Neural progenitor cell (in vitro differentiated cells): ENCODE measurements at regions not wholly inside any gene's neighbourhood (a gene's known extent, or its start where the extent isn't known, plus 50 kb on each side); places are given as distances from the start of the nearest gene placed in this dataset.

Experiments
- DNase-seq: peaks from one replicate; pipeline ENCODE4 v3.0.0-alpha.2; 2016; ENCODE audit warnings: low spot score
- H2AFZ ChIP-seq: fragments of 200-600 bp; sonication (generic); replicated peaks from 2 replicates; pipeline ENCODE4 v1.6.1; 2016; ENCODE audit warnings: antibody characterized with exemption
- H3F3A ChIP-seq: fragments of 200-600 bp; sonication (generic); 2 replicates; pipeline ENCODE4 v1.6.1; 2016; ENCODE audit warnings: antibody characterized with exemption, low read depth
- H3K27ac ChIP-seq: fragments of 200-600 bp; sonication (generic); 2 replicates; pipeline ENCODE4 v1.5.1; 2016; ENCODE audit warnings: mild to moderate bottlenecking
- H3K27me3 ChIP-seq: fragments of 200-600 bp; sonication (generic); 2 replicates; pipeline ENCODE4 v1.6.1; 2016; ENCODE audit warnings: mild to moderate bottlenecking, moderate library complexity
- H3K36me3 ChIP-seq: fragments of 200-600 bp; sonication (generic); 2 replicates; pipeline ENCODE4 v1.5.1; 2016
- H3K4me1 ChIP-seq: fragments of 200-600 bp; sonication (generic); 2 replicates; pipeline ENCODE4 v1.6.1; 2016; ENCODE audit warnings: mixed run types
- H3K4me2 ChIP-seq: fragments of 200-600 bp; sonication (generic); 2 replicates; pipeline ENCODE4 v1.6.1; 2016
- H3K4me3 ChIP-seq: fragments of 200-600 bp; sonication (generic); 2 replicates; pipeline ENCODE4 v1.5.1; 2016
- H3K79me2 ChIP-seq: fragments of 200-600 bp; sonication (generic); 2 replicates; pipeline ENCODE4 v1.6.1; 2016; ENCODE audit warnings: low read depth
- H3K9ac ChIP-seq: fragments of 200-600 bp; sonication (generic); 2 replicates; pipeline ENCODE4 v1.6.1; 2016
- H3K9me3 ChIP-seq: fragments of 200-600 bp; sonication (generic); 2 replicates; pipeline ENCODE4 v1.5.1; 2016; ENCODE audit warnings: low read depth
- H4K20me1 ChIP-seq: fragments of 200-600 bp; sonication (generic); 2 replicates; pipeline ENCODE4 v1.6.1; 2016; ENCODE audit warnings: low read depth
- H3K27ac Mint-ChIP-seq: 3 replicates; pipeline ENCODE4 v1.8.0; 2021; ENCODE audit warnings: mixed read lengths
- H3K27me3 Mint-ChIP-seq: 2 replicates; pipeline ENCODE4 v1.8.0; 2022; ENCODE audit warnings: low read depth, mild to moderate bottlenecking, inconsistent platforms, moderate library complexity, mixed read lengths; ENCODE audit not compliant: insufficient read depth
- H3K36me3 Mint-ChIP-seq: 3 replicates; pipeline ENCODE4 v1.8.0; 2021; ENCODE audit warnings: mixed read lengths
- H3K4me1 Mint-ChIP-seq: 3 replicates; pipeline ENCODE4 v1.8.0; 2021; ENCODE audit warnings: mixed read lengths
- H3K4me3 Mint-ChIP-seq: 3 replicates; pipeline ENCODE4 v1.8.0; 2021; ENCODE audit warnings: mild to moderate bottlenecking, moderate library complexity, mixed read lengths
- H3K9me3 Mint-ChIP-seq: 3 replicates; pipeline ENCODE4 v1.8.0; 2020; ENCODE audit warnings: mixed read lengths
- EZH2 ChIP-seq: fragments of 200-600 bp; sonication (generic); IDR thresholded peaks from 2 replicates; pipeline ENCODE4 v1.6.1; 2017; ENCODE audit warnings: antibody characterized with exemption, mild to moderate bottlenecking, moderate library complexity
- EZH2phosphoT487 ChIP-seq: fragments of 200-600 bp; sonication (generic); IDR thresholded peaks from 2 replicates; pipeline ENCODE4 v1.6.1; 2017; ENCODE audit warnings: antibody characterized with exemption
- TF ChIP-seq, protein P1 (sequence below): fragments of 200-600 bp; sonication (generic); IDR thresholded peaks from 2 replicates; pipeline ENCODE4 v1.5.1; 2017; ENCODE audit warnings: antibody characterized with exemption, mild to moderate bottlenecking

GRCh38 chr17:34816848-34817247 is 144.4 kb downstream of the CCT6B start:
- H3K27ac ChIP-seq, result no peak overlapping the region
- peaks cover 23% of the 10 kb centered on the region for H3K4me1 ChIP-seq
- H3K36me3 Mint-ChIP-seq, result no peaks in the 10 kb centered on the region
- H3K27ac Mint-ChIP-seq, result peak overlapping the region; percentile 81
- TF ChIP-seq, protein P1, sequence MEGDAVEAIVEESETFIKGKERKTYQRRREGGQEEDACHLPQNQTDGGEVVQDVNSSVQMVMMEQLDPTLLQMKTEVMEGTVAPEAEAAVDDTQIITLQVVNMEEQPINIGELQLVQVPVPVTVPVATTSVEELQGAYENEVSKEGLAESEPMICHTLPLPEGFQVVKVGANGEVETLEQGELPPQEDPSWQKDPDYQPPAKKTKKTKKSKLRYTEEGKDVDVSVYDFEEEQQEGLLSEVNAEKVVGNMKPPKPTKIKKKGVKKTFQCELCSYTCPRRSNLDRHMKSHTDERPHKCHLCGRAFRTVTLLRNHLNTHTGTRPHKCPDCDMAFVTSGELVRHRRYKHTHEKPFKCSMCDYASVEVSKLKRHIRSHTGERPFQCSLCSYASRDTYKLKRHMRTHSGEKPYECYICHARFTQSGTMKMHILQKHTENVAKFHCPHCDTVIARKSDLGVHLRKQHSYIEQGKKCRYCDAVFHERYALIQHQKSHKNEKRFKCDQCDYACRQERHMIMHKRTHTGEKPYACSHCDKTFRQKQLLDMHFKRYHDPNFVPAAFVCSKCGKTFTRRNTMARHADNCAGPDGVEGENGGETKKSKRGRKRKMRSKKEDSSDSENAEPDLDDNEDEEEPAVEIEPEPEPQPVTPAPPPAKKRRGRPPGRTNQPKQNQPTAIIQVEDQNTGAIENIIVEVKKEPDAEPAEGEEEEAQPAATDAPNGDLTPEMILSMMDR, result no peak
- TF ChIP-seq EZH2phosphoT487 (no peak), EZH2 (no peak)
- peaks cover 21% of the 10 kb centered on the region for H3K27me3 Mint-ChIP-seq
- H3K4me3 Mint-ChIP-seq, result no peak overlapping the region
- H3K4me3 ChIP-seq, result no peak overlapping the region
- no peak overlapping the region for H3K4me2 ChIP-seq
- no peaks in the 10 kb centered on the region for H3K36me3 ChIP-seq
- no peak overlapping the region for H2AFZ ChIP-seq
- peak; percentile 51 for DNase-seq
- H4K20me1 ChIP-seq, result peaks cover 10% of the 10 kb centered on the region
- H3K9ac ChIP-seq, result no peak overlapping the region
- peaks cover 61% of the 10 kb centered on the region for H3K4me1 Mint-ChIP-seq
- no peaks in the 10 kb centered on the region for H3K9me3 ChIP-seq
- no peaks in the 10 kb centered on the region for H3K79me2 ChIP-seq
- H3K9me3 Mint-ChIP-seq, result no peaks in the 10 kb centered on the region
- H3F3A ChIP-seq, result peaks cover 10% of the 10 kb centered on the region
- H3K27me3 ChIP-seq, result peaks cover 91% of the 10 kb centered on the region

DNA sequence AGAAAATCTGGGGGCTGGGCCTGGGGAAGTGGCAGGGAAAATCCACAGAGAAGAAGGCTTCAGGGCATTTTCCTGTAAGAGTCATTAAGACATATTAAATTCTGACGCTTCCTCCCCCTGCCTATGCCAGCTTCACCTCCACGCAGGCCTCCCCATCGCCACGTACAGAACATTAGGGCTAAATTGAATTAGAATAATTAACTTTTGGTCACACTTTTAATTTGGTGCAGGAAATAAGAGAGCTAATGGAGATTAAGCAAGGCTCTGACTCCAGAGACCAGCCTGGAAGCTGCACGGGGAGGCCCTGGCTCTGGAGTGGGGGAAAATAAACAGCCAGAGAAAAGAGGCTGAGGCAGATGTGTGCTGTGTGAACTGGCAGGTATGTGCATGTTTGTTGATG is 148.0 kb downstream of the CCT6B start:
- H3K27me3 ChIP-seq, result peaks cover 63% of the 10 kb centered on the region
- H2AFZ ChIP-seq, result no peak overlapping the region
- H3K27me3 Mint-ChIP-seq, result peaks cover 15% of the 10 kb centered on the region
- no peaks in the 10 kb centered on the region for H3K36me3 Mint-ChIP-seq
- no peak for DNase-seq
- H3K27ac ChIP-seq, result no peak overlapping the region
- no peak overlapping the region for H3K9ac ChIP-seq
- H3K27ac Mint-ChIP-seq, result no peak overlapping the region
- peaks cover 10% of the 10 kb centered on the region for H3F3A ChIP-seq
- H4K20me1 ChIP-seq, result peaks cover 10% of the 10 kb centered on the region
- H3K4me2 ChIP-seq, result no peak overlapping the region
- no peaks in the 10 kb centered on the region for H3K79me2 ChIP-seq
- no peak overlapping the region for H3K4me3 ChIP-seq
- TF ChIP-seq EZH2, result no peak
- TF ChIP-seq, protein P1, result no peak
- no peak for TF ChIP-seq EZH2phosphoT487
- peaks cover 41% of the 10 kb centered on the region for H3K4me1 Mint-ChIP-seq
- no peak overlapping the region for H3K4me3 Mint-ChIP-seq
- H3K4me1 ChIP-seq, result peaks cover 11% of the 10 kb centered on the region
- no peaks in the 10 kb centered on the region for H3K9me3 ChIP-seq
- no peaks in the 10 kb centered on the region for H3K36me3 ChIP-seq
- no peaks in the 10 kb centered on the region for H3K9me3 Mint-ChIP-seq

DNA sequence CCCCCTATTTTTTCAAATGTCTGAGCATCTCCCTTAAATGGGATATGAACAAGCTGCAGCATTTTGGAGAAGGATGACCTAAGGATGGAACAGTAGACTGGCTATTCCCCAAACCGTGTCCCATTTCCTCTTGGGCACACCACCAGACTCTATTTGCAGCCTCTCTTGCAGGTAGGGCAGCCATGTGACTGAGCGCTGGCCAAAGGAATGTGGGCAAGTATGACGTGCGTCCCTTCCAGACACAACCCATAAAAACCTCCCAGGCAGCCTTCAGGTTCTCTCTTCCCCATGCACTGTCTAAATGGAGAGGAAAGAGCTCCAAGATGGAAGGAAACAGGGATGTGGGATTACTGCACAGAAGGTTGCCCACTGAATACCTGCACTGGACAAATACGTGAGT is 149.7 kb downstream of the CCT6B start:
- H3K27me3 Mint-ChIP-seq, result peaks cover 11% of the 10 kb centered on the region
- Histone ChIP-seq H3K4me3 (no peak overlapping the region), H3K4me1 (peaks cover 3% of the 10 kb centered on the region), H2AFZ (no peak overlapping the region), H3K27me3 (peaks cover 57% of the 10 kb centered on the region), H4K20me1 (peaks cover 3% of the 10 kb centered on the region), H3K79me2 (no peaks in the 10 kb centered on the region), H3K4me2 (no peak overlapping the region), H3F3A (peaks cover under 1% of the 10 kb centered on the region), H3K9ac (no peak overlapping the region), H3K27ac (no peak overlapping the region), H3K36me3 (no peaks in the 10 kb centered on the region), H3K9me3 (no peaks in the 10 kb centered on the region)
- H3K27ac Mint-ChIP-seq, result no peak overlapping the region
- peaks cover 24% of the 10 kb centered on the region for H3K4me1 Mint-ChIP-seq
- H3K36me3 Mint-ChIP-seq, result no peaks in the 10 kb centered on the region
- no peaks in the 10 kb centered on the region for H3K9me3 Mint-ChIP-seq
- TF ChIP-seq EZH2 (no peak), EZH2phosphoT487 (no peak)
- TF ChIP-seq, protein P1, result no peak
- H3K4me3 Mint-ChIP-seq, result no peak overlapping the region
- DNase-seq, result no peak
